ENCODE measurements at regions not wholly inside any gene's neighbourhood (a gene's known extent, or its start where the extent isn't known, plus 50 kb on each side); places are given as distances from the start of the nearest gene placed in this dataset.

DNA sequence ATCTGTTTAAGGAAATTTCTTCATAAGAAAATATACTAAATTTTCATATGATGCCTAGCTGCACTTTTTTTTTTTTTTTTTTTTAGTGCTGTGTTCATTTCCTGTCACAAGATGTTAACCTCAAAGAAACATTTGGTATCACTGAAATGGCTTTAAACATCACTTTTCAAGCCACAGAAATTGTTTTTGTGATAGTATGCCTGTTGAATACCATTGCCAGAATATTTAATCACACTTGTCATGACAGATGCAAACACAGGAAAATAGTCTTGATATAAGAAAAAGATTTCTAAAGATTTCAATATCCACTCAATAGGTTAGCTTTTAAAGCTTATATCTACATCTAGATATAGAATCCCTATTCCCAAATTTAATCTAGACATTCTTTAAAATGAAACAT, 608.5 kb upstream of the AGTR1 start:
- no peaks in the 10 kb centered on the region for H3K27me3 ChIP-seq
- no peaks in the 10 kb centered on the region for H3K4me1 ChIP-seq
- no peak for DNase-seq (ENCODE audit: low spot score in 2 of 2)
- H3K4me3 ChIP-seq: no peak overlapping the region
- intact Hi-C loops (cut with DNase I): no loop called here
- H3K27ac ChIP-seq: no peak overlapping the region
- TF ChIP-seq, protein P1, sequence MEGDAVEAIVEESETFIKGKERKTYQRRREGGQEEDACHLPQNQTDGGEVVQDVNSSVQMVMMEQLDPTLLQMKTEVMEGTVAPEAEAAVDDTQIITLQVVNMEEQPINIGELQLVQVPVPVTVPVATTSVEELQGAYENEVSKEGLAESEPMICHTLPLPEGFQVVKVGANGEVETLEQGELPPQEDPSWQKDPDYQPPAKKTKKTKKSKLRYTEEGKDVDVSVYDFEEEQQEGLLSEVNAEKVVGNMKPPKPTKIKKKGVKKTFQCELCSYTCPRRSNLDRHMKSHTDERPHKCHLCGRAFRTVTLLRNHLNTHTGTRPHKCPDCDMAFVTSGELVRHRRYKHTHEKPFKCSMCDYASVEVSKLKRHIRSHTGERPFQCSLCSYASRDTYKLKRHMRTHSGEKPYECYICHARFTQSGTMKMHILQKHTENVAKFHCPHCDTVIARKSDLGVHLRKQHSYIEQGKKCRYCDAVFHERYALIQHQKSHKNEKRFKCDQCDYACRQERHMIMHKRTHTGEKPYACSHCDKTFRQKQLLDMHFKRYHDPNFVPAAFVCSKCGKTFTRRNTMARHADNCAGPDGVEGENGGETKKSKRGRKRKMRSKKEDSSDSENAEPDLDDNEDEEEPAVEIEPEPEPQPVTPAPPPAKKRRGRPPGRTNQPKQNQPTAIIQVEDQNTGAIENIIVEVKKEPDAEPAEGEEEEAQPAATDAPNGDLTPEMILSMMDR (IDR thresholded peaks at IDR 0.05): no peak
- no peaks in the 10 kb centered on the region for H3K36me3 ChIP-seq
- no peaks in the 10 kb centered on the region for H3K9me3 ChIP-seq

DNA sequence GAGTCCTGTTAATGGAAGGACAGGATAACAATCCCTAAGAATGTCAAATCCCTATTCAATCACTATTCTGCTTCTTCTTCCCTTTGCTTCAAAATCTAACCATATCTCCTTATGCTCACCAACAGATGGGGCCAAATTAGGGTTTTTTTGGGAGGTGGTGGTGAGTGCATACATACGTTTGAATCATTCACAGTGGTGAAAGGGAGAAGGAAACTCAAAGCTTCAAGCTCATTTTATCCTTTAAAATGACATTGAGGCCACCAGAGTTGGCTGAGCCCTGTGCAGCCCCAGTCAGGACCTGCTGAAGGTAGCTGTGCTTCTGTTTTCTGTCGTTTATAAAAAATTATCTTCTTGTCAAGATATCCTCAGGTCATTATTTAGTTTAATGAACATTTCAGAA, 607.5 kb upstream of the AGTR1 start:
- Histone ChIP-seq H3K27me3 (no peaks in the 10 kb centered on the region), H3K4me3 (no peak overlapping the region), H3K36me3 (no peaks in the 10 kb centered on the region), H3K27ac (no peak overlapping the region), H3K9me3 (no peaks in the 10 kb centered on the region), H3K4me1 (no peaks in the 10 kb centered on the region)
- TF ChIP-seq, protein P1 (IDR thresholded peaks at IDR 0.05): no peak
- intact Hi-C loops (cut with DNase I): no loop called here
- DNase-seq (ENCODE audit: low spot score in 2 of 2): no peak

DNA sequence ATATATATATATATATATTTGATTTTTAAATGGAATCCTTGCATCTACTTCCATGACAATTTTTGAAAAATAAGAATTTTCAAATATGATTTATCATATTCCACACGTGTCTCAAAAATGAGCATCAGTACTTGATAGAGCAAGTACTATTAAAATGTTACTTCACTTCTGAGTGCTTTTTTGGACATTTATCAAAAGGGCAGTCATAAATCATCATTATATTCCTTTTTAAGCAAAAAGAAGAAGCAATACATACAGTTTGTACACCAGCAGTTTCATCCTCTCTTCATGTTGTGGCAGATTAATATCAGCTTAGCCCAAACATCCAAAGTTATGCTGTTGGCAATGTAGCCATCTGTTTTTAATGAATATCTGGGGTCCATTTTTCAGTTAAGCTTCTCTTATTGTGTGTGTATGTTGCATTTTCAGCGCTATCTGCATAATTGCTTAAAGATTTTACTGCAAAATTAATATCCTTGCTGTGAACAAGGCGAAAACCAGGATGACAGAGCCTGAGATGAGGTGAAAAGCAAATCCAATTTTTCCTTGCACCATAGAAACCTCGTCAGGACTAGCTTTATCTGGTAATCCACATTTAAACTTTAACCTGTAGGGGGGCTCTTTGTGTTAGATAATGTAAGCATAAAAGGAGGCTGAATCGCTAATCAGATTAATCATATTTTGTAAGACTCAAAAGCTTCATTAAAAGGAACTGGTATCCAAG, 604.9 kb upstream of the AGTR1 start:
- Histone ChIP-seq H3K27ac (no peak overlapping the region), H3K9me3 (no peaks in the 10 kb centered on the region), H3K4me1 (no peaks in the 10 kb centered on the region), H3K27me3 (no peaks in the 10 kb centered on the region), H3K36me3 (no peaks in the 10 kb centered on the region), H3K4me3 (no peak overlapping the region)
- TF ChIP-seq, protein P1 (IDR thresholded peaks at IDR 0.05): no peak
- DNase-seq (ENCODE audit: low spot score in 2 of 2): no peak
- intact Hi-C loops (cut with DNase I): no loop called here

DNA sequence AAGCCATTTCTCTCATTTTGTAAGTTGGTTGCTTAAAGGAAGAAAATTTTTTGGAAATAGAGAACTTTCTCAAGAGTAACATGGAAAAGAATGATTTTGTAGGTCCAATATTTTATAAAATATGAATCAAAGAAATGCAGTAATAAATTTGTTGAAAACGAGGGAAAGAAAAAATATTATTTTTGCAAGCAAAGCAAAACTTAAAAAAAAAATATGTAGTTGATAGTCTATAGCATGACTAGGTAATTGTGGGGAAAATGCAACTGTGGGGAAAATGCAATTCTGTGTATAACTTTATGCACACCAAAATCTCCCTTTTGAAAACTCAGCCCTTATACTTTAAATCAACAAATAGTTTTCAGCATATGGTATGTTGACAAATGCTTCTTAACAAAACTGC, 604.0 kb upstream of the AGTR1 start:
- DNase-seq (ENCODE audit: low spot score in 2 of 2): no peak
- TF ChIP-seq, protein P1 (IDR thresholded peaks at IDR 0.05): no peak
- H3K27me3 ChIP-seq: no peaks in the 10 kb centered on the region
- no peak overlapping the region for H3K27ac ChIP-seq
- H3K36me3 ChIP-seq: no peaks in the 10 kb centered on the region
- intact Hi-C loops (cut with DNase I): no loop called here
- no peaks in the 10 kb centered on the region for H3K4me1 ChIP-seq
- no peaks in the 10 kb centered on the region for H3K9me3 ChIP-seq
- no peak overlapping the region for H3K4me3 ChIP-seq

DNA sequence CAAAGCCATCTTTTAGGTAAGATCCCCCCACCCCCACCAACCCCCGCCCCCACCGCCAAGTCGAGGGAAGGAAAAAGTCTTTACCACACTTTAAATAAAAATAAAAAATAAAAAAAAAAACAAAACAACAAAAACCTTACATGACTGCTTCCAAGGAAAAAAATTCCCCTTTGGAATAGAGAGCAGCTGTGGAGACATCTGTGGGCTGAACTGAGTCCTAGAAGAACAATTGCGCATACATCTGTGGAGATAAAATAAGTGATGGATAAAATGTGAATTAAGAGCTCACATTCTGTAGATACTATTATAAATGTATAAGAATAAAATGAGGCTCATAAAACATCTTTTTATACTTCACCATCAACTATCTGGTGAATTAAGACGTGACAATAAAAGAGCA, 601.7 kb upstream of the AGTR1 start:
- intact Hi-C loops (cut with DNase I): no loop called here
- TF ChIP-seq, protein P1 (IDR thresholded peaks at IDR 0.05): no peak
- H3K4me3 ChIP-seq: no peak overlapping the region
- H3K36me3 ChIP-seq: no peaks in the 10 kb centered on the region
- H3K4me1 ChIP-seq: no peaks in the 10 kb centered on the region
- H3K9me3 ChIP-seq: no peaks in the 10 kb centered on the region
- H3K27me3 ChIP-seq: no peaks in the 10 kb centered on the region
- no peak for DNase-seq (ENCODE audit: low spot score in 2 of 2)
- H3K27ac ChIP-seq: no peak overlapping the region

DNA sequence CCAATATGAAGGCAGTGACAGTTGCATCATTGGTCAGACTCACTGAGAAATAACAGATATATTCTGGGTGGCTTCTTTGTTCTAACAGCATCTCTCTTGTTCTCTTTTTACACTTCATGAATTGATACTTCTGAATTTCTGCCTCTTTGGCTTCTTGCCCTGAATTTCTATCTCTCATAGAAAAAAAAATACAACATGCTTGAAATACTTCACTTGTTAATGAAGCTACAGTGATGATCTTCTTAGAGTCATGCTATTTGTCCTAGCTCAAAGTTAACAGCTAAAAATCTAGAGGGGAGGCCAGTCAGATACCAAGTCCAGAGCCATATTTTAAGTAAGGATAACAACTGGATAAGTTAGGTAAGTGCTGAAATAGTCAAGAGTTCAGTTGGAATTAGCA, 597.2 kb upstream of the AGTR1 start:
- TF ChIP-seq, protein P1 (IDR thresholded peaks at IDR 0.05): no peak
- Histone ChIP-seq H3K4me3 (no peak overlapping the region), H3K27ac (no peak overlapping the region), H3K27me3 (no peaks in the 10 kb centered on the region), H3K36me3 (no peaks in the 10 kb centered on the region), H3K9me3 (no peaks in the 10 kb centered on the region), H3K4me1 (no peaks in the 10 kb centered on the region)
- intact Hi-C loops (cut with DNase I): no loop called here
- DNase-seq (ENCODE audit: low spot score in 2 of 2): no peak

Data from ascending aorta (tissue), 2 donors.